ENCODE measurements at regions not wholly inside any gene's neighbourhood (a gene's known extent, or its start where the extent isn't known, plus 50 kb on each side); places are given as distances from the start of the nearest gene placed in this dataset.

DNA sequence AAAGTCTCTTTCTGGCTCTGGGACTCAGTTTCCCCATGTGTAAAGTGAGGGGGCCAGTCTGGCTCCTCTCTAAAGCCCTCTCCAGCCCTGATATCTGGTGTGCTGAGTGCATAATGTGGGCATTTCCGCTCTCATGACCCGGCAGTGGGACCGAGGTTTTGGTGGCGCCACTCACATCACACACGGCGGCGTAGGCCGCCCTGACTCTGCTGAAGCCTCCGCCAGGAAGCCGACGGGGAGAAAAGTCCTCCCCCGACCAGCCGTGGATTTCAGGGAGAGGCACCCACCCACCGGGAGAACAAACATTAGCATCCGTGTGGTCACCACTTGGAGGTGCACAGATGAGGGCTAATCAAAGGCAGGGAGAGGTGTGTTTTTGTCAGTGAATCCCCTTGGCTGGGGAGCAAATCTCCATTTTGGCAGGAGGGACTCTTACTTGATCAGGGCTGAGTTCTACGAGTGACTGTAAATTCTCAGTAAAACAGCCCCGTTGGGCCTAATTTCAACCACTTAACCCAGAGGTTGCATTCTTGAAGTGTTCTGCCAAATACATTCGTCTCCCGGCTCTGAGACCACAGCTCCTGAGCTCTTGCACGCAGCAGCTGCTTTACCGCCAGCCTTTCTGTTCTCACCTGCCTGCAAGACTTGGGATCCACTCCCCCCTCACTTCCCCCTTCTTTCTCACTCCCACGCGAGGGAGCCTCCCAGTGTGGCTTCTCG, 118.2 kb downstream of the FOXD2 start:
- DNase-seq: no peak

DNA sequence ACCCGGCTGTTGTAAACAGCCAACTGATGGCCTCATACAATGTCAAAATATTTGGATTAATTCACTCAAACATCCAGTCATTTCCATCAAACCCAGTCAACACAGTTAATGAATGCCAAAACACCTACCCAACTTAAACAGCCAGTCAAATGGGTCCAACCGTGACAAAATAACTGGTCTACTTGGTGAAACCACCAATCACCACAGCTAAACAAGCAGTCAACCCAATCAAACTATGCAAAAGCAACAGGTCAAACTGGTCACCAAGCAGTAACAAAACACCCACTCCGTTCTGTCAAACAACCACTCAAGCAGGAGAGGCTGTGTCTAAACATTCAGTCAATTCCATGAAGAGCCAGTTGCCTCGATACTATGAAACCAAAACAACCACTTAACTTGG, 119.2 kb downstream of the FOXD2 start:
- DNase-seq: no peak

DNA sequence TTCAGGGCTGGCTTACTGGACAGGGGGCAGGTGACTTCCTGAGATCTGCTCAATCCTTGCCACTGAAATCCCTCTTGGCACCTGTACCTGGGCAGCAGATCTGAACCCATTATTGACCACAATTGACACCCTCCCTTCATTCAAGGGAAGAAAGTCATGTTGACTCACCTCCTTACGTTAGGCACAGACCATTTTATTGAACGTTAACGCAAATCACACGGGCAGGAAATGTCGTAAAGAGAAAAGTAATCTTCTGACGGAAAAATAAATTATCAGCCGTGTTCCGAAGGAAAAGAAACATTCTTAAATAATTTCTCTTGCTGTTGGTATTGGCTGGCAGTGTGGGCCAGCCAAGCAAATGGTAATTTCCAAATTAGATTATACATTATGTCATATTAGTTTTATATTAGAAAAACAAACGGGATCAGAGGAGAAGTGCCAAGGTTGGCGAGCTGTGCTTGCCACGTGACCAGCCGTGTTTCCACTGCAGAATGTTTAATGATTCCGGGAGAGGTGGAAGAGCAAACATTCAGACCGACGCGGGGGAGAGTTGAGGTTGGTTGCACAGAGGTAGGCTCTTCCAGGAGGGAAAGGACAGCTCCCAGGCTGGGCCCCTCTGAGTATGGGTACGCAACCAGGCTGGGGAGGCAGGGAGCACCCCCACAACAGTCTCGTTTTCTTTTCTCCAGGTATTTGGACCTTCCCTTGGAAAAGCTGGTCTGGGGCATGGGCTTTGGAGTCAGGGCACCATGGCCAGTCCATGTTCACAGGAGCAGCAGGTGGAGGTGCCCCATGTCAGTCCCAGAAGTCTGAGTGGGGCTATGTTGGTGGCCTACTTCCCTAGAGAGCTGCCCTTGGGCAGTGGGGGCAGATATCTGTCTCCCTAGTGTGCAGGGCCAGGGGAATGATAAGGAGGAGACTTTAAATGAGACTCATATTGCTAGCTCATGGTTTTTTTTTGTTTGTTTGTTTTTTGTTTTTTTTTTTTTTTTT, 121.1 kb downstream of the FOXD2 start:
- no peak for DNase-seq

DNA sequence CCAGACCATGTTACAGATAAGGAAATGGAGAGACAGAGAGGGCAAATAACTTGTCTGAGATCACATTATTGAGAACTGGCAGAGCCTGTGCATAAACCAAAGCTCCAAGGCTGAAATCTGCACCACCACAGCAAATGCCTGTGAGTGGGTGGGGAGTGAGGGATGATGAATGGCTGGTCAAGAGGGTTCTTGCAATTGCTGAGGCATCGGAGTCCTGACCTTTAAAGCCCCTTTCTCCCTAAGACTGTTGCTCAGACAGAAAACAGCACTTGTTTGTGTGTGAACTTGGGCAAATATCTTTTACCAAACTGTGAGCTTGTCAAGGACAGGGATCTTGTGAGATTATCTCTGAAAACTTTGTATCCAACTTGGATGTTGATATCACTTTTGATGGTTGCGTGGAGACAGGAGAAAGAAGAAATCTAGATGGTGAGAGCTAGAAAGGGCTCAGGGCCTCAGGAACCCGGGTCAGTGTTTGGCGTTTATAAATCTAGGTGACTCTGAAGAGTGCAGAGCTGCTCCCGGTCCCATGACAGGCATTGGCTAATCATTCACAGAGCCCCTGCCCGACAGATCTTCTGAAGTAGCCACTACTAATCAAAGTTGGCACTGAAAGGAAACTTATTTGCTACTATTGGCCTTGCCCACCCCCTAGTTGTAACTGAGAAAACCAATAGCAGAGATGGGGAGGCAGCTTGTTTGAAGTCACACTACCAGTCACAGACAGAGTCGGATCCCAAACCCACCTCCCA, 122.3 kb downstream of the FOXD2 start:
- no peak for DNase-seq

DNA sequence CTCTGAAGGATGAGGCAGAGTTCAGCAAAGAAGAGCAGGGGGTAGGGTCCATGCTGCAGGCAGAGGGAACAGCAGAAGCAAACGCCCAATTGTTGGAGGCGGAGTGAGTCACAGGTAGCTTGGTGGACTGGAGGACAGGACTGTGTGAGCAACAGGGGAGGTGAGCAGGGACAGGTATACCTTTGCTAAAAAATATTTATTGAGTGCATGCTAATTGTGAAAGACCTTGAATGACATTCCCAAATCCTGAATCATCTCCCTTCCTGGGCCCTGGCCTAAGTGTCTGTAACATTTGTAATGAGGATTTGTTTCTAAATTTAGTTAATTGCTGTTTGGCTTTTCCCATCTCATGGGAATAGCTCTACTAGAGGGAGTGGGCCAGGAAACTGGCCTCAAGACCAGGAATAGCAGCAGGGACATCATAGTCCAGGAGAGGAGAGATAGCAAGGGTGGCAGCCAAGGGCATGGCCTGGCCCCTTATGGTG, 123.7 kb downstream of the FOXD2 start:
- DNase-seq: no peak

DNA sequence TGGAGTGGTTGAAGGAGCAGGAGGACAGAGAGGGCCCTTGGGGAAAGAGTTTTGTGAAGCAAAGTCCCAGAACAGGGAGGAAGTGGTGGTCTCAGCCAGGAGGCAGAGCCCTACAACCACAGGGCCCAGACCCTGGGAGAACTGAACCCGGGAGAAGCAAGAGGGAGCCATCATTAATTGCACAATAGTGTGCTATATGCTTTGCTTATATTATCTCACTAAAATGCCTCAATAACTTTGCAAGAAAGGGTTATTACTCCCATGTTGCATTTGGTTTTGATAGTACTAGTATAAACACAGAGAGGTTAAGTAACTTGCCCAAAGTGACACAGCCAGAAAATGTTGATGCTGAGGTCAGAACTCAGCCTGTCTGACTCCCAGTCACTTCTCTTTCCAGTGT, 124.3 kb downstream of the FOXD2 start:
- DNase-seq: no peak

DNA sequence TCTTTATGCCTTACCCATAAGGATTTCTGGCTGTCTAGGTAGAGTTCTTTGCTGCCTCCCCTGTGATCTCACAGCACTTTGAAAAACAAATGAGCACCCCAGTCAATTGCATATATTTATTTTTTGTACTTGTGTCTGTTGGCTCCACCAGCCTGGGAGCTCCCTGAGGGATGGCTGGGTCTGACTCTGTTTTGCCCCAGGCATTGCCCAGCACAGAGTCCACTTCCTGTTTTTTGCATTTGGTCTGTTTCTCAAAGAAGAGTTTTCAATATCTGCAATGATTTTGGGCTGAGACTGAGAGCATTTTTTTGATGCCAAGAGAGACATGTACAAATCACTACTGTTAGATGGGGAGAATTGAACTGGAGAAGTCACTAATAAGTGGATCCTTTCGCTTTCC, 125.0 kb downstream of the FOXD2 start:
- DNase-seq: no peak

DNA sequence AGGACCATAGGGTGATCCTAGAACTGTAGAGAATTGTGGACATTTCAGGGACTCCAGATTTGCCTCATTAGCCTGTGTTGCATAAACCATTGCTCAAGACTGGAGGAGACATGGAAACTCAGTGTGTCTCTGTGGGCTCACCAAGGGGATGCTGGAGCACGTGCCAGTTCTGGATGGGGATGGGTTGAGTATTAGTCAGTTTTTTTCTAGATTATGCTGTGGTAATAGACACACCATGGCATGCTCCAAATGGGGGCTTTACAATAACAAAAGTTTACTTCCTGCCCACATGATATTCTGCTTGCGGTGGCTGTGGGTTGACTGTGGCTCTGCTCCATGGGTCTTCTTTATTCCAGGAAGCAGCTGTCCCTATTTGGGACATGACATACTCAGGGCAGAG, 125.4 kb downstream of the FOXD2 start:
- no peak for DNase-seq

DNA sequence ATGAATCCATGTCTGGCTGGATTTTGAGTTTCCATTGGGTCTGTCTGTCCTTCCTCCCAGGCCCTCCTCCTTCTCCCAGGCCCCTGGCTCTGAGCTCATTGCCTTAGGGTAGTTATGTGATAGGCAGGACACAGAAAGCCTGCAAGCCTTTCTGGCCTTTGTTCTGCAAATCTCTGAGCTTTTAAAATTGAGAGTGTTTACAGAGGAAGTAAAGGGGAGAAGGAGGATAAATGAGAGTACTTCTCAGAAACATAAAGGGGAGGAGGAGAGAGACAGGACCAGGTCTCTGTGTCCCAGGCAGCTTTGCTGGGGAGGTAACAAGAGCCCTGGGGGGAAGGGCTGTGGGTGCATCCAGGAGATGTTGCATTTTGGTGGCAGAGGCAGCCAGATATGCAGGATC, 126.7 kb downstream of the FOXD2 start:
- no peak for DNase-seq

DNA sequence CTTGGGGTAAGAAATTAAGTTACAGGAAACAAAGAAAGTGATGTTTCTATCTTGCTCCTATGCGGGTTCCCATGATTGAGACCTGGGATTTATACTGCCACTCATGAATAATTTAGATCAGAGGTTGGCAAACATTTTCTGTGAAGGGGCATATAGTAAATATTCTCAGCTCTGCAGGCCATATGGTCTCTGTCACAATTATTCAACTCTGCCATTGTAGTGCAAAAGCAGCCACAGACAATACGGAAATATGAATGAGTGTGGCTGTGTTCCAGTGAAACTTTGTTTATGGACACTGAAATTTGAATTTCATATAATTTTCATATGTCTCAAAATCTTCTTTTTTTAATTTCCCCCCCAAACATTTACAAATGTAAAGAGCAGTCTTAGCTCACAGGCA, 127.2 kb downstream of the FOXD2 start:
- no peak for DNase-seq

DNA sequence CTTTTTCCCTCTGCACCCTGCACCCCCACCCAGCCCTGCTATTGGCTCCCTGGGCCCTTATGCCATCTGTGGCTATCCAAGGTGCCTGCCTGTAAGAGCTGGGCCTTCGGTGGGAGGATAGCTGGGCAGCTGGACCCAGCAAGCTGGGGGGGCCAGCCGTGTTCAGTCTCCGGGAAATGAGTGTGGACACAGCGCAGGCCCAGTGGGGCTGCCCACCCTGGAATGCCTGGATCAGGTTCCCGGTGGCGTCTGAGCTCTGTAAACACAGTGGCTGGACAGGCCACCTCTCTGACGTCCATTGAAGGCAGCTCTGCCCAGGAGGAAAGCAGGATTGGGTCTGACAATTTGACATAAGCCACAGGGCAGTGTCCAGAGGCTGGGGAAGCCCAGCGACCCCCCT, 127.8 kb downstream of the FOXD2 start:
- no peak for DNase-seq

DNA sequence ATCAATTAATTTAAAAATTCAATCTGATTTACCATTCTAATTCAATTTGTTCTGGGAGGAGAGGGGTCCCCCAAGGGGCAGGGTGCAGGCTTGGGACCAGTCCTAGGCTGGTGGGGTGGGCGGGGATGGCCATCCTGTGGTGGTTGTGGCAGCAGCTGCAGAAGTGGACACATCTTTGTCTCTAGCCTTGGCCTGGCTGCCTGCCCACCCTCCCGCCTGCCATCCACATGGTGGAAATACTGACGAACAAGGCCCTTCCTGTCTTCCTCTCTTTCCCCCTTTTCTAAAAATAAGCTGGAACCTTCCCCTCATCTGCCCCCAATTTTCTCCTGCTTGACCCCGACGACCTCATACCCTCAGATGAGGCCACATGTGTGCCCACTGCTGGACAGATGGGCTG, 130.9 kb downstream of the FOXD2 start:
- no peak for DNase-seq

DNA sequence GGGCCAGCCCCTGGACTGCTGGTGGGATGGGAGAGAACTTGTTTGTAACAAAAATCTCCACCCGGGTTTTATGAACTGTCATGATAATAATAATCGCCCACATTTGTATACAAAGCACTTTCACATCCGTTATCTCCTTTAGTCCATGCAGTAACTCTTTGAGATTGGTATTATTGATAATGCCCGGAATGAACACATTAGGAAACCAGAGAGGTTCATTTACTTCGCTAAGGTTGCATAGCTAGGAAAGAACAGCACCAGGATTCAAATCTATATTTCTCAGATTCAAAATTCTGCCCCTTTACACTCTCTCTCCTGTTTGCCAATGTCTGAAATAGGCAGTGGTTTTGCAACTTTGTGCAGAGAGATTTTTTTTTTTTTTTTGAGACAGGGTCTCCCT, 131.4 kb downstream of the FOXD2 start:
- DNase-seq: no peak

DNA sequence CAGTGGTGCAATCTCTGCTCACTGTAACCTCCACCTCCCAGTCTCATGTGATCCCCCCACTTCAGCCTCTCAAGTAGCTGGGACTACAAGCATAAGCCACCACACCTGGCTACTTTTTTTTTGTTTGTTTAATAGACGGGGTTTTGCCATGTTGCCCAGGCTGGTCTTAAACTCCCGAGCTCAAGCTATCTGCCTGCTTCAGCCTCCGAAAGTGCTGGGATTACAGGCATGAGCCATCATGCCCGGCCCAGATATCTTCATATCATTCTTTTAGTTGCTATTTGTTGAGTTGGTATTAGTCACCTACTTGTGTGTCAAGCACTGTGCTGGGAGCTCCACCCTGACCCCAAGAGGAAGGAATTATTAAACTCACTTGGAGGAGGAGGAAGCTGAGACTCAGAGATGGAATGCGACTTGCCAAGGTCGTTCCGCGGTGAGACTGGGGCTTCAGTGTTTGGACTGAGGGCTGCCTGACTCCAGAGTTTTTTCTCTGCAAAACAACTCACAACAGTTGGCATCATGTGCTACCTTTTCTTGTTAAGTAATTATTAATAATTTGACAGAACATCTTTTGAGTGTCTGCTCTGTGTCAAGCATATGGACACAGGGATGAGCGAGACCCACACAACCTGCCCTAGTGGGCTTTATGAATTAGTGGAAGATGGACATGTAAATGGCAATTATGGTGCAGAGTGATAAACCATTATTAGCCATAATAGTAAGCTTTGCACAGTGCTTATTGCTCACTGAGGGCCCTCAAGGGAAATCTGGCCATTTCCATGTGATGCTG, 132.0 kb downstream of the FOXD2 start:
- no peak for DNase-seq

DNA sequence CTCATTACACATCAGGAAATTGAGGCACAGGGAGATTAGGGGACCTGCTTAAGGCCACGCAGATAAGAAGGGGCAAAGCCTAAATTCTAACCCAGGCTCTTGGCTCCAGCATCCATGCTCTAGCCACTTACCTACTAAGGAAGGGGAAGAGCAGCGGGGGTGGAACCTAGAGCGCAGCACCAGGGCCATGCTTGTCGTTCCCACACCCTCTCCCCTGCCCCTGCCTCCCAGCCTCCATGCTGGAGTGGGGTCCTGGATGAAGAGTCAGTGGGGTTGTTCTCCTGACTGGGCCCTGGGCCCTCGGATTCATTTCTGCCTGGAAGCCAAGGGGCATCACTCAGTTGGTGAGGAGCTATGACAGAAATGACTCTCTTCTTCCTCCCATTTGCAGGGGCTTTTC, 133.3 kb downstream of the FOXD2 start:
- no peak for DNase-seq

DNA sequence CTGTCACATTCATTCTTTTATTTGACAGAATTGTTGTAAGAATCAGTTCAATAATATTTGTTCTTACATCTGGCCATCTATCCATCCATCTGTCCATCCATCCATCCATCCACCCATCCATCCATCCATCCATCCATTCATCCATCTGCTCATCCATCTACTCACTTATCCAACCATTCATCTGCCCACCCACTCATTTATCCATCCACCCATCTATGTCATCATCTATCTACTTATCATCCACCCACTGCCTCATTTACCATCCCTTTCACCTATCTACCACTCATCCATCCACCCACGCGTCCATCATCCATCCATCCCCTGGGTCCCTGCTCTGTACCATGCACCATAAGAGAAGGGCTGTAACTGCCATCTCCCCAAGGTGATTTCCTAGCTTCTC, 134.1 kb downstream of the FOXD2 start:
- DNase-seq: no peak

DNA sequence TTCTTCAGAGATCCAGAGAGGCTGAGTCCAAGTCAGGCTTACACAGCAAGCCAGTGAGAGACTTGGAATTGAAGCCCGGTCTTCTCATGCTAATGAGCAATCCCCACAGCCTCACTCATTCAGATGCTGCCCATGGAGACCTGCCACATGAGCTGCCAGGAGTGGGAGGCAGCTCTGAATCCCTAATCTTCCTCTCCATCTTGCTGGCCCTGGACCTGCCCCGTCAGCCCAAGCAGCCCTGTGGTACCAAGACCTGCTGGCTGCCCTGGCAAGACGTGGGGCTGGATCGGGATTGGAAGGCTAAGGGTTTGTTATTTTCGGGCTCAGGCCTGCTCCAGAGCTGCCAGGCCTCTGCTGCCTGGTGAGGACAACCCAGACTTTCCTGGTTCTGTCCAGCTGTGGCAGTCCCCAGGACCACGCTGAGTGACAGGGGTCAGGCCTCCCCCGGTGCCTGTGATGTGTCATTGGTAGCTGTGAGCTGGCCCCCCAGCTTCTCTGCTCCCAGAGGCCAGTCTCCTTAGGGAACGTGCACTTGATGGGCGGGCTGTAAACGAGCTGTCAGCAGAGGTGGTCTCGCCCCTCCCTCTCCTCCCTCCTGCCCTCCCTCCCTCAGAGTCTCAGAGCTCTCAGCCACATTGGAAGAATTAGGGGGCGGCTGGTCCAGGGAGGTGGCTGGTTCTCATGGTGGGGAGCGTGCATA, 135.0 kb downstream of the FOXD2 start:
- DNase-seq: no peak

DNA sequence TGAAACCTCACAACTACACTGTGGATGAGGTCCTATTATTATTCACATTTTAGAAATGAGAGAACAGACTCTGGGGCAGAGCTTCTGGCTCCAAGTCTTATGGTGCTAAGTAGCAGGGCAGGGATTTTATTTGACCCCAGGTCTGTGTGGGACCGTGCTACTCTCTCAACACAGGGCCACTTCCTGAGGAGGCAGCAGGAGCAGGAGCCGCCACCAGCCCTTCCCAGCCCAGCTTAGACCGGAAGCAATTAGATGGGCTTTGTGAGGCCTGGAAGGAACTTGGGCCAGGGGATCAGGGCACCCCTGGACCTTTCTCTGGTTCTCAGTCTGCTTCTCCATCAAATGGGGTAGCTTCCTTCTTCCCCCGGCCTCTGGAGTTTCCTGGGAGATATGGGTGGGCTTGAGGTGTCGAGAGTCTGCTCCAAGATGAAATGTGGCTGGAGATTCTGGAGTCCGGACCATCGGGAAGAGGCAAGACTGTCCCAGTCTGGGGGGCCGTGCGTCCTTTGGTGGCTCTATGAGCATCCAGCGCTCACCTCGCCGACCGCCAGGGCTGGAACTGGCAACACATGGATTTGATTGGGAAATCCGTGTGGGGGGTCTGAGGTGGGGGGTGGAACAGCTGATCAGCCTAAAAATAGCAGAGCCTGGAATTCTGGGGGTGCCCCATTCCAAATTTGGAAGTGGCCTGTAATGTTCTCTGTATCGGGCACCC, 136.8 kb downstream of the FOXD2 start:
- no peak for DNase-seq

DNA sequence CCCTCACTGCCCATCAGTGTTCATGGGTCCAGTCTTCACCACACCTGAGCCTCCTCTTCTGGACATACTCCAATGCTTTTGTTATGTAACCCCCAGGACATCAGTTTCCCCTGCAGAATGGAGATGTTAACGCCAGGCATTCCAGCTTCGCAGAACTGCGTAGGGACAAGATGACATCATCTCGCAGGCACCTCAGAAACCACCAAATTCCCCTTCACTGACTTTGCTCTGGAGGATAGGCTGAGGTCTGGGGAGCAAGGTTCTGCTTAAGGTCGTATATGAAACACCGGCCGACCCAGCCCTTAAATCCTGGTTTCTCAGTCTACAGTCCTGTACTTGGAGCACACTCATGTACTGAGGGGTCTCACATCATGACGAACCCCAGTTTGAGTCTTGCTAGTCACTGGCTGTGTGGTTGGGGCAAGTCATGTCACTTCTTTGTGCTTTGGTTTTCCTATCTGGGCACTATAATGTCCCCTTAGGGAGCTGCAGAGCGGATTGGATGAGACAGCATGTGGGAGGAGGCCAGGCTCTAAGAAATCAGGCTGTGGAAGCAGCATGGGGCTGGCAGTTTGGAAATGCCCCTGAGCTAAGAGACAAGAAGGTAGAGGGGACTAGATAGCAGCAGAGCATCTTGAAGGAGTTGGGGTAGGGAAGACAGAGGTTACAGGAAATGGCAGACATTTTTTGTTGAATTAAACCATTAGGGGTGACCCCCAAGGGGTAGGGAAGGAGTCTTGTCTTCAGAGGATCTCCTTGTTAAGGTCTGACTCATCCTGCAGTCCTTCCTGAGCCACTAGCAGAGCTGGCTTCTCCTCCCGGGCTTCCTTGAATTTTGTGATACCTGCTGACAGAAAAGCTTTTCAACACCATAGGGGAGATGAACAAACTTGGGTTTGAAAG, 138.3 kb downstream of the FOXD2 start:
- no peak for DNase-seq

DNA sequence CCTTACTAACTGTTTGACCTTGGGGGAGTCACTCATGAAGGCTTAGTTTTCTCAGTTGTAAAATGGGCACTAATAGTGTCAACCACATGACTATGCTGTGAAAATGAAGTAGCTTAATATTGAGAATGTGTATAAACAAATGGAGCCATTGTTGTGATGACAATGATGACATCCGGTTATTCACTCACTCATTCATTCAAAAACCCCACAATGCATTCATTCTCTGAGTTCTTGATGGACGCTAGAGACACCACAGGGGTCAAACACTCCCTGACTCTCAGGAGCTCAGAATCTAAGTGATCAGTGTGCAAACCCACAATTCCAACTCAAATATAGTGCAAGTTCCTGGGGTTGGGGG, 138.9 kb downstream of the FOXD2 start:
- DNase-seq: no peak
